ENCODE measurements at regions not wholly inside any gene's neighbourhood (a gene's known extent, or its start where the extent isn't known, plus 50 kb on each side); places are given as distances from the start of the nearest gene placed in this dataset.

DNA sequence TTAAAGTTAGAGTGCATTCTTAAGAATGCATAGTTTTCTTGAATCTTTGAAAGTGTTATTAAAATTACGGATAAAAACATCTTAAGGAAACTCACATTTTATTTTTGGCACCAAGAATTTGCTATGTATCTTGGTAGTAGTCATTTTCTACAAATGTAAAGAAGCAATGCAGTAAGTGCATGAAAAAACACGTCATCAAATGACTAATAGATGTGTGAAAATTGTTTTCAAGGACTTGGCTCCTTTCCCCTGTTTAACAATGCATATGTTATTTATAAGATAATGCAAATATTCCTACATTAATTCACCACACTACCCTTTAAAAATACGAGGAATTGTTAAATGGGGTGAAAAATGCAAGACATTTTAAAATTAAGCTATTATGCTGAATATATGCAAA, 461.2 kb upstream of the PCDH7 start:
- TF ChIP-seq TAF1 (IDR thresholded peaks at IDR 0.05; ENCODE audit: borderline replicate concordance, low read depth, low read length) (no peak), POLR2AphosphoS5 (IDR thresholded peaks at IDR 0.05; ENCODE audit: low read depth, low read length) (no peak), POLR2A (IDR thresholded peaks at IDR 0.05; ENCODE audit: low read depth, low read length) (no peak)
